Muscle of arm (tissue), 1 donor: ENCODE measurements at regions not wholly inside any gene's neighbourhood (a gene's known extent, or its start where the extent isn't known, plus 50 kb on each side); places are given as distances from the start of the nearest gene placed in this dataset.

Experiments used
- DNase-seq: peaks from one replicate; pipeline ENCODE4 v3.0.0-alpha.2; 2013

- no peak for DNase-seq
Measured at GRCh38 chr16:87127766-87128147, 189.4 kb downstream of the C16orf95 start.

- DNase-seq = no peak
Measured at GRCh38 chr16:87129771-87130170, 187.4 kb downstream of the C16orf95 start.

GRCh38 chr16:87131061-87131995, 185.9 kb downstream of the C16orf95 start:
- DNase-seq = no peak

DNA sequence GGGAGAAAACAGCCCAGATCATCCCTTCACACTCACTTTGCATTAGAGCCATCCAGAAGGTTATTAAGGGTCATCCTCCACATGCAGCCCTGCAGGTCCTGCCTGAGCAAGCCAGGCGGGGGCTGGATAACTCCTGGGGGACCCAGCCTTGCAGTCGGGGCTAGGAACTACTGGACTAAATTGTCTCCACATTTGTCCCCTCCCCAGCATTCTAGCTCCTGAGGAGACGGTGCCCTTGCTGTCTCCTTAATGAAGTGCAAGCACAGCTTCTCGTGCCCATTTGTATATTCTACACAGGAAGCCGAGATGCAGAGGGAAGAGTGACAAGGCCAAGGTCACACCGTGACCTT, 185.2 kb downstream of the C16orf95 start:
- no peak for DNase-seq

GRCh38 chr16:87132361-87133014, 184.7 kb downstream of the C16orf95 start:
- no peak for DNase-seq

- DNase-seq = no peak
Measured at GRCh38 chr16:87133112-87133850, 183.9 kb downstream of the C16orf95 start.

- DNase-seq = no peak
Measured at GRCh38 chr16:87133966-87134627, 183.1 kb downstream of the C16orf95 start.

GRCh38 chr16:87134628-87134995, 182.6 kb downstream of the C16orf95 start:
- DNase-seq = no peak

GRCh38 chr16:87135246-87136030, 181.8 kb downstream of the C16orf95 start:
- no peak for DNase-seq

- no peak for DNase-seq
Measured at GRCh38 chr16:87138316-87138715, 178.9 kb downstream of the C16orf95 start.

- no peak for DNase-seq
Measured at GRCh38 chr16:87138738-87139267, 178.4 kb downstream of the C16orf95 start.

DNA sequence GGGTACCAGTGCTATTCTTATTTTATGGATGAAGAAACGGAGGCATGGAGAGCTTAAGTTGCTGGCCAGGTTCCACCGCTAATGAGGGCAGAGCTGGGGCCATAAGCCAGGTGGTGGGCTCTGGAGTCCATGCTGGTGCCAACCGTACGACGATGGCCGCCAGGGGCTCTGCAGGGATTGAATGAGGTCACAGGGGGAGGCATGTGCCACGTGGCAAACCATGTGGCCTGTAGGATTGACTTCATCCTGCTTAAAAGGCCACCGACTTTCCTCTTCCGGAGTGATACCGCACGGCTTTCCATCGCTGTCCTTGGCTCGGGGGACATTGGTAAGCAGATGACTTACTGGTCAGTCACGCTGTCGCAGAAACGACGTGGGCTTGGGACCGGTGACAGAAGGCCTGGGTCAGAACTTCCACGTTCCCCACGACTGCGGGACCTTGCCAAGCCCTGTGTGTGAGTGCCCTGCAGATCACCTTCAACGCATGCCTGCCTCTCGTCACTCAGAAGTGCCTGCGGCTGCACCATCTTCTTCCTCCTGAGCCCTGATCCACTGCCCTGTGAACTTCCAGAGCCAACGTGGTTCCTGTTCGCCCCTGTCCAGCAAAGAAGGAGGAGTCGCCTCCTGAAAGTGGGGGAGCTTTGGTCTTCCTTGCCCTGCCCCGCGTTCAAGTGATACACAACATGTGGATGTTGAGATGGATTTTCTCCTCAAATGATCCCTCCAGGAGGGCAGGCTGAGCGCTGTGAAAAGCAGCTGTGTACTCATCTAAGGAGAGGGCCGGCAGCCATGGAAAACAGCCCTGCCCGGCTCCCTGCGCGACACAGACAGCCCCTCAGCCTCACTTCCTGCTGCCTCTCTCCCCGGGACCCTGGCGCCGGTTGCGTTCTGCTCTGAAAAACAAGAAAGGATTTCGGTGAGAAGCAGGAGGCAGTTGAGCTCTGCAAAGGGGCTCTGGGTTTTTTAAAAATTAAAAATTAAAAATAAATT, 176.7 kb downstream of the C16orf95 start:
- DNase-seq = no peak

GRCh38 chr16:87141402-87141801, 175.8 kb downstream of the C16orf95 start:
- no peak for DNase-seq

GRCh38 chr16:87143661-87144121, 173.5 kb downstream of the C16orf95 start:
- no peak for DNase-seq

DNA sequence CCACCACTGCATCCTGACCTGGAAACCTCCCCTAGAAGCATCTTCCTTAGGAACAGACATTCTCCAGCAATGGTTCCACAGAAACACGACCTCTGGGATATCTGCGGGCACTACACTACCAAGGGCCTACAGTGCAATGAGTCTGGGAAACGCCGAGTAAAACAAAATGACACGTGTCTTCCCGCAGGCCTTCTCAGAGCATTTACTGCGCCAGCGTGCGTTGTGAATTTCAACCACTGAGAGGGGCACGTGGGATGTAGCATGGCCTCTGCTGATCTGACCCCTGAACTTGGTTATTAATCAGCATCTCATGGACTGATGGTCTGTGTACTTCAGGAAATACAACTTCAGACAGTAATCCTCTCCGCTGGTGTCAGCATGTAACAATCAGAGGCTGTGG, 173.0 kb downstream of the C16orf95 start:
- no peak for DNase-seq

- DNase-seq = no peak
Measured at GRCh38 chr16:87145181-87146176, 171.7 kb downstream of the C16orf95 start.

GRCh38 chr16:87146676-87147075, 170.5 kb downstream of the C16orf95 start:
- no peak for DNase-seq

DNA sequence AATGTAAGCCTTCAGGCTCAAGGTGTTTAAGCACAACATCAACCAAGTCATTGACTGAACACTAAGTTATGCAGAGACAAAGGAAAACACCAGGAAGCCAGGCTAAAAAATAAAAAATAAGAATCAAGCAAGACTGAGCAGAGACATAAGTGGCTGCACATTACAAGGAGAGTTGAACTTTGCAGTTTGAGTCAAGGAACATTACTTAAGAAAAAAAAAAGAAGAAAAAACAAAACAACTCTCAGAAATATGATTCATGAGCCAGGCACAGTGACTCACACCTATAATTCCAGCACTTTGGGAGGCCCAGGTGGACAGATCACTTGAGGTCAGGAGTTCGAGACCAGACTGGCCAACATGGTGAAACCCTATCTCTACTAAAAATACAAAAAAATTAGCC, 168.1 kb downstream of the C16orf95 start:
- DNase-seq = no peak
